HEK293T (cell line): ENCODE measurements at regions not wholly inside any gene's neighbourhood (a gene's known extent, or its start where the extent isn't known, plus 50 kb on each side); places are given as distances from the start of the nearest gene placed in this dataset.

ENCODE experiments used
- CTCF ChIA-PET: fragments of 350-600 bp; formaldehyde crosslinking; extraction: SDS; loops from one replicate; lab custom pipeline; 2021; ENCODE audit warnings: antibody characterized with exemption, inconsistent platforms; lab: Yijun Ruan, JAX
- POLR2A ChIA-PET: fragments of 350-600 bp; formaldehyde crosslinking; extraction: SDS; loops from one replicate; lab custom pipeline; 2020; ENCODE audit warnings: antibody characterized with exemption, inconsistent platforms; lab: Yijun Ruan, JAX
- DNase-seq: peaks from one replicate; pipeline ENCODE4 v3.0.0; 2012; ENCODE audit warnings: mixed read lengths; ENCODE audit errors: extremely low spot score
- ARNT ChIP-seq: fragments of 450-650 bp; IDR thresholded peaks from 2 replicates; pipeline ENCODE4 v1.6.1; 2017; ENCODE audit warnings: mild to moderate bottlenecking
- BHLHE40 ChIP-seq: fragments of 450-650 bp; IDR thresholded peaks from 2 replicates; pipeline ENCODE4 v1.6.1; 2016; ENCODE audit warnings: mild to moderate bottlenecking, moderate library complexity, borderline replicate concordance
- CTBP1 ChIP-seq: fragments of 450-650 bp; IDR thresholded peaks from 2 replicates; pipeline ENCODE4 v1.6.1; 2016; ENCODE audit warnings: borderline replicate concordance
- ELF4 ChIP-seq: fragments of 450-650 bp; IDR thresholded peaks from 2 replicates; pipeline ENCODE4 v1.6.1; 2017; ENCODE audit warnings: antibody characterized with exemption
- FOXA1 ChIP-seq: fragments of 450-650 bp; IDR thresholded peaks from 2 replicates; pipeline ENCODE4 v1.6.1; 2016; ENCODE audit warnings: mild to moderate bottlenecking
- FOXK2 ChIP-seq: fragments of 450-650 bp; IDR thresholded peaks from 2 replicates; pipeline ENCODE4 v1.6.1; 2016; ENCODE audit warnings: mild to moderate bottlenecking
- FOXM1 ChIP-seq: fragments of 450-650 bp; IDR thresholded peaks from 2 replicates; pipeline ENCODE4 v1.6.1; 2017; ENCODE audit warnings: mild to moderate bottlenecking, borderline replicate concordance
- HDGF ChIP-seq: fragments of 450-650 bp; IDR thresholded peaks from 2 replicates; pipeline ENCODE4 v1.6.1; 2017; ENCODE audit warnings: antibody characterized with exemption, borderline replicate concordance
- L3MBTL2 ChIP-seq: fragments of 450-650 bp; conservative IDR thresholded peaks from 2 replicates; pipeline ENCODE4 v1.6.1; 2016; ENCODE audit warnings: mild to moderate bottlenecking
- LEF1 ChIP-seq: fragments of 450-650 bp; IDR thresholded peaks from 2 replicates; pipeline ENCODE4 v1.6.1; 2017; ENCODE audit warnings: mild to moderate bottlenecking, borderline replicate concordance
- NFRKB ChIP-seq: fragments of 450-650 bp; IDR thresholded peaks from 2 replicates; pipeline ENCODE4 v1.6.1; 2016; ENCODE audit warnings: mild to moderate bottlenecking, moderate library complexity
- PKNOX1 ChIP-seq: fragments of 450-650 bp; IDR thresholded peaks from 2 replicates; pipeline ENCODE4 v1.6.1; 2016
- SP1 ChIP-seq: fragments of 450-650 bp; IDR thresholded peaks from 2 replicates; pipeline ENCODE4 v1.6.1; 2017
- SUZ12 ChIP-seq: fragments of 450-650 bp; IDR thresholded peaks from 2 replicates; pipeline ENCODE4 v1.6.1; 2016; ENCODE audit warnings: mild to moderate bottlenecking
- TARDBP ChIP-seq: fragments of 450-650 bp; IDR thresholded peaks from 2 replicates; pipeline ENCODE4 v1.6.1; 2016
- ZNF384 ChIP-seq: fragments of 450-650 bp; IDR thresholded peaks from 2 replicates; pipeline ENCODE4 v1.6.1; 2016

GRCh38 chr15:37165395-37165794 lies 65.0 kb upstream of the MEIS2 start:
- CTCF ChIA-PET, result no interaction called here
- no peak for TF ChIP-seq FOXK2
- TF ChIP-seq SUZ12, result no peak
- TF ChIP-seq ZNF384, result no peak
- TF ChIP-seq SP1, result no peak
- no peak for TF ChIP-seq L3MBTL2
- no peak for TF ChIP-seq ELF4
- TF ChIP-seq TARDBP, result no peak
- TF ChIP-seq HDGF, result no peak
- no peak for TF ChIP-seq CTBP1
- TF ChIP-seq BHLHE40, result no peak
- no peak for TF ChIP-seq ARNT
- no peak for TF ChIP-seq FOXA1
- no peak for TF ChIP-seq LEF1
- no peak for TF ChIP-seq PKNOX1
- no peak for TF ChIP-seq NFRKB
- no peak for TF ChIP-seq FOXM1
- POLR2A ChIA-PET, result no interaction called here
- DNase-seq, result no peak

- ChIA-PET CTCF (no interaction called here), POLR2A (no interaction called here)
- DNase-seq, result no peak
- TF ChIP-seq SUZ12, result no peak
- TF ChIP-seq HDGF, result no peak
- TF ChIP-seq LEF1, result no peak
- no peak for TF ChIP-seq CTBP1
- no peak for TF ChIP-seq ELF4
- TF ChIP-seq ZNF384, result no peak
- no peak for TF ChIP-seq FOXK2
- TF ChIP-seq ARNT, result no peak
- no peak for TF ChIP-seq FOXA1
- no peak for TF ChIP-seq SP1
Observed at GRCh38 chr15:37166402-37166801, 66.1 kb upstream of the MEIS2 start.

- CTCF ChIA-PET, result no interaction called here
- no peak for DNase-seq
- TF ChIP-seq ELF4, result no peak
- POLR2A ChIA-PET, result no interaction called here
Observed at GRCh38 chr15:37181339-37181738, 81.0 kb upstream of the MEIS2 start.

GRCh38 chr15:37199545-37199944 lies 99.2 kb upstream of the MEIS2 start:
- no peak for TF ChIP-seq TARDBP
- TF ChIP-seq NFRKB, result no peak
- TF ChIP-seq L3MBTL2, result no peak
- no peak for TF ChIP-seq SUZ12
- no peak for TF ChIP-seq FOXM1
- no peak for TF ChIP-seq HDGF
- TF ChIP-seq PKNOX1, result no peak
- no peak for TF ChIP-seq ELF4
- no peak for TF ChIP-seq SP1
- no peak for TF ChIP-seq ARNT
- TF ChIP-seq ZNF384, result no peak
- TF ChIP-seq FOXA1, result no peak
- TF ChIP-seq FOXK2, result no peak
- TF ChIP-seq BHLHE40, result no peak
- no peak for TF ChIP-seq LEF1
- TF ChIP-seq CTBP1, result no peak
- CTCF ChIA-PET, result no interaction called here
- POLR2A ChIA-PET, result no interaction called here
- no peak for DNase-seq

GRCh38 chr15:37203050-37203449 lies 102.7 kb upstream of the MEIS2 start:
- CTCF ChIA-PET, result no interaction called here
- POLR2A ChIA-PET, result no interaction called here
- TF ChIP-seq NFRKB, result no peak
- no peak for DNase-seq

GRCh38 chr15:37204692-37205091 lies 104.3 kb upstream of the MEIS2 start:
- CTCF ChIA-PET, result interaction anchor here (0.7 kb wide), 1 partner anchor 515 kb away, joined by 3 read pairs; no protein-coding TSS in a partner anchor
- TF ChIP-seq ARNT, result no peak
- POLR2A ChIA-PET, result no interaction called here
- no peak for DNase-seq

GRCh38 chr15:37206690-37207089 lies 106.3 kb upstream of the MEIS2 start:
- ChIA-PET CTCF (no interaction called here), POLR2A (no interaction called here)
- DNase-seq, result no peak
- TF ChIP-seq LEF1 (no peak), BHLHE40 (no peak), ARNT (no peak), FOXM1 (no peak), PKNOX1 (no peak), ZNF384 (no peak), CTBP1 (no peak), TARDBP (no peak), L3MBTL2 (no peak), SUZ12 (no peak), HDGF (no peak), NFRKB (no peak), ELF4 (no peak), SP1 (no peak), FOXA1 (no peak)
